ELR (cell line): ENCODE measurements at regions not wholly inside any gene's neighbourhood (a gene's known extent, or its start where the extent isn't known, plus 50 kb on each side); places are given as distances from the start of the nearest gene placed in this dataset.

Source experiments
- DNase-seq: peaks from one replicate; pipeline ENCODE4 v3.0.0-alpha.2; 2015; ENCODE audit warnings: low read depth

- DNase-seq: no peak
These were observed 68.1 kb upstream of the SFMBT2 start for GRCh38 chr10:7478727-7479457.

GRCh38 chr10:7477538-7478334 lies 66.9 kb upstream of the SFMBT2 start:
- no peak for DNase-seq

GRCh38 chr10:7475939-7476338 lies 65.1 kb upstream of the SFMBT2 start:
- no peak for DNase-seq

GRCh38 chr10:7475046-7475911 lies 64.4 kb upstream of the SFMBT2 start:
- DNase-seq: no peak

GRCh38 chr10:7474388-7474787 lies 63.6 kb upstream of the SFMBT2 start:
- DNase-seq: no peak

GRCh38 chr10:7473474-7473873 lies 62.6 kb upstream of the SFMBT2 start:
- no peak for DNase-seq

GRCh38 chr10:7471720-7472367 lies 61.0 kb upstream of the SFMBT2 start:
- no peak for DNase-seq

GRCh38 chr10:7470371-7470770 lies 59.5 kb upstream of the SFMBT2 start:
- no peak for DNase-seq

GRCh38 chr10:7467031-7467667 lies 56.3 kb upstream of the SFMBT2 start:
- DNase-seq: no peak

- no peak for DNase-seq
These were observed 53.9 kb upstream of the SFMBT2 start for GRCh38 chr10:7464691-7465090.
